Breast epithelium (tissue), 3 donors: ENCODE measurements at regions not wholly inside any gene's neighbourhood (a gene's known extent, or its start where the extent isn't known, plus 50 kb on each side); places are given as distances from the start of the nearest gene placed in this dataset.

Experiments used
- POLR2A ChIP-seq: fragments of 450-650 bp; IDR thresholded peaks from one replicate; pipeline ENCODE4 v1.6.1; 2016; ENCODE audit warnings: antibody characterized with exemption, mild to moderate bottlenecking, moderate library complexity
- POLR2AphosphoS5 ChIP-seq, 3 donors: sonication (generic); formaldehyde crosslinking; IDR thresholded peaks; one replicate each; pipeline ENCODE4 v1.6.1; 2017; ENCODE audit warnings: antibody characterized with exemption in 3 of 3
- TF ChIP-seq, protein P1 (sequence below), 3 donors: fragments of 450-650 bp; IDR thresholded peaks; one replicate each; pipeline ENCODE4 v1.5.1; 2016 to 2017; ENCODE audit warnings: antibody characterized with exemption in 3 of 3, mild to moderate bottlenecking in 3 of 3, moderate library complexity in 3 of 3

- TF ChIP-seq, protein P1, sequence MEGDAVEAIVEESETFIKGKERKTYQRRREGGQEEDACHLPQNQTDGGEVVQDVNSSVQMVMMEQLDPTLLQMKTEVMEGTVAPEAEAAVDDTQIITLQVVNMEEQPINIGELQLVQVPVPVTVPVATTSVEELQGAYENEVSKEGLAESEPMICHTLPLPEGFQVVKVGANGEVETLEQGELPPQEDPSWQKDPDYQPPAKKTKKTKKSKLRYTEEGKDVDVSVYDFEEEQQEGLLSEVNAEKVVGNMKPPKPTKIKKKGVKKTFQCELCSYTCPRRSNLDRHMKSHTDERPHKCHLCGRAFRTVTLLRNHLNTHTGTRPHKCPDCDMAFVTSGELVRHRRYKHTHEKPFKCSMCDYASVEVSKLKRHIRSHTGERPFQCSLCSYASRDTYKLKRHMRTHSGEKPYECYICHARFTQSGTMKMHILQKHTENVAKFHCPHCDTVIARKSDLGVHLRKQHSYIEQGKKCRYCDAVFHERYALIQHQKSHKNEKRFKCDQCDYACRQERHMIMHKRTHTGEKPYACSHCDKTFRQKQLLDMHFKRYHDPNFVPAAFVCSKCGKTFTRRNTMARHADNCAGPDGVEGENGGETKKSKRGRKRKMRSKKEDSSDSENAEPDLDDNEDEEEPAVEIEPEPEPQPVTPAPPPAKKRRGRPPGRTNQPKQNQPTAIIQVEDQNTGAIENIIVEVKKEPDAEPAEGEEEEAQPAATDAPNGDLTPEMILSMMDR (IDR thresholded peaks at IDR 0.05) = no peak
- TF ChIP-seq POLR2AphosphoS5 (IDR thresholded peaks at IDR 0.05) = no peak
- no peak for TF ChIP-seq POLR2A
Observed at GRCh38 chr9:75797085-75797580, 93.3 kb upstream of the PCSK5 start.
